ENCODE measurements at regions not wholly inside any gene's neighbourhood (a gene's known extent, or its start where the extent isn't known, plus 50 kb on each side); places are given as distances from the start of the nearest gene placed in this dataset.

DNA sequence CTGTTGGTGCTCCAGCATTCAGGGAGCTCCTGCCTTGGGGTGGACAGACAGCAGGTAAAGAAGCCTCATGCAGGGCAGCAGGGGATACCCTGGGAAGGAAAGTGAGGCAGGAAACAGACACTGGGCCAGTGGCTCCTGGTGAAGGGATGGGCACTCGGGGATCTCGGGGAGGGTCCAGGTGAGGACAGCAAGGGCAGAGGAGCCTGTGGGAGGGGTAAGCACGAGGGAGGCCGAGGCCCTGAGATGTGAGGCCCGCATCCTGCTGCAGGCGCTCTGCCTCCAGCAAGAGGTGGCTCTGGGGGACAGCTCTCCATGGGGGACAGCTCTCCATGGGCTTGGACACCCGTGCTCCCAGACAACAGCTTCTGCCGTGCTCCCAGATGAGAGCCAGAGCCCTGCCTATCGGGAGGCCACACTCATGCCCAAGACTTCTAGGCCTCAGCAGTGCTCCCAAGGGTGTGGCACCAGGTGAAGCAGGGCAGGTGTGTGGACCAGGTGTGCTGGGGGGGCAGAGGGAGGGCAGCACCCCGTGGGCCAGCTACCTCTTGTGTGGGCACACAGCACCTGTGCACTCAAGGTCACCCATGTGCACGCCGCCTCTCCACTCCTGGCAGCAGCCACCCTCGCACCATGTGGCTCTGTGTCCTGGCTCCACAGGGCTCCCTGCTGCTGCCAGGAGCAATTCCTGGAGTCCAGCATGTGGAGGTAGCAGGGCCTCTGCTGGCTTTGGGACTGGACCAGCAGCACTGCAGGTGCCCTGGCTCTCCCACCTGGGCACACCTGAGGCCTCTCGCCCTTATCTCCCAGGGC is 93.6 kb upstream of the INSIG1 start:
- no peak for TF ChIP-seq POLR2AphosphoS5 (IDR thresholded peaks at IDR 0.05; ENCODE audit: low read depth)
- TF ChIP-seq, protein P1, sequence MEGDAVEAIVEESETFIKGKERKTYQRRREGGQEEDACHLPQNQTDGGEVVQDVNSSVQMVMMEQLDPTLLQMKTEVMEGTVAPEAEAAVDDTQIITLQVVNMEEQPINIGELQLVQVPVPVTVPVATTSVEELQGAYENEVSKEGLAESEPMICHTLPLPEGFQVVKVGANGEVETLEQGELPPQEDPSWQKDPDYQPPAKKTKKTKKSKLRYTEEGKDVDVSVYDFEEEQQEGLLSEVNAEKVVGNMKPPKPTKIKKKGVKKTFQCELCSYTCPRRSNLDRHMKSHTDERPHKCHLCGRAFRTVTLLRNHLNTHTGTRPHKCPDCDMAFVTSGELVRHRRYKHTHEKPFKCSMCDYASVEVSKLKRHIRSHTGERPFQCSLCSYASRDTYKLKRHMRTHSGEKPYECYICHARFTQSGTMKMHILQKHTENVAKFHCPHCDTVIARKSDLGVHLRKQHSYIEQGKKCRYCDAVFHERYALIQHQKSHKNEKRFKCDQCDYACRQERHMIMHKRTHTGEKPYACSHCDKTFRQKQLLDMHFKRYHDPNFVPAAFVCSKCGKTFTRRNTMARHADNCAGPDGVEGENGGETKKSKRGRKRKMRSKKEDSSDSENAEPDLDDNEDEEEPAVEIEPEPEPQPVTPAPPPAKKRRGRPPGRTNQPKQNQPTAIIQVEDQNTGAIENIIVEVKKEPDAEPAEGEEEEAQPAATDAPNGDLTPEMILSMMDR (IDR thresholded peaks at IDR 0.05; ENCODE audit: insufficient read depth, low read length), result no peak

All from HL-60 (cell line).